Endodermal cell (in vitro differentiated cells): ENCODE measurements at regions not wholly inside any gene's neighbourhood (a gene's known extent, or its start where the extent isn't known, plus 50 kb on each side); places are given as distances from the start of the nearest gene placed in this dataset.

ENCODE experiments used
- DNase-seq: peaks from one replicate; pipeline ENCODE4 v3.0.0-alpha.2; 2017
- H3K27ac ChIP-seq: 2 replicates; pipeline ENCODE4 v1.5.1; 2013; ENCODE audit warnings: mild to moderate bottlenecking, low read depth, low read length, moderate library complexity
- H3K27me3 ChIP-seq: 2 replicates; pipeline ENCODE4 v1.6.1; 2013; ENCODE audit warnings: mild to moderate bottlenecking, low read length, moderate library complexity; ENCODE audit not compliant: insufficient read depth, control insufficient read depth, poor library complexity, severe bottlenecking
- H3K36me3 ChIP-seq: 2 replicates; pipeline ENCODE4 v1.7.0; 2013; ENCODE audit warnings: mild to moderate bottlenecking, low read length, moderate library complexity; ENCODE audit not compliant: control insufficient read depth, insufficient read depth
- H3K4me1 ChIP-seq: one replicate; pipeline ENCODE4 v1.7.0; 2013; ENCODE audit warnings: low read length; ENCODE audit not compliant: control insufficient read depth, insufficient read depth
- H3K4me3 ChIP-seq: 2 replicates; pipeline ENCODE4 v1.5.1; 2013; ENCODE audit warnings: mild to moderate bottlenecking, low read length, moderate library complexity
- H3K9ac ChIP-seq: 2 replicates; pipeline ENCODE4 v1.6.1; 2013; ENCODE audit warnings: mild to moderate bottlenecking, low read length, moderate library complexity; ENCODE audit not compliant: poor library complexity, severe bottlenecking; ENCODE audit errors: extremely low read depth
- H3K9me3 ChIP-seq: 2 replicates; pipeline ENCODE4 v1.6.1; 2013; ENCODE audit warnings: mild to moderate bottlenecking, low read length, moderate library complexity; ENCODE audit not compliant: control insufficient read depth
- H3K27ac Mint-ChIP-seq: 2 replicates; pipeline ENCODE4 v1.8.0; 2020; ENCODE audit warnings: mixed read lengths
- H3K27me3 Mint-ChIP-seq: 2 replicates; pipeline ENCODE4 v1.8.0; 2021; ENCODE audit warnings: mild to moderate bottlenecking, mixed read lengths; ENCODE audit not compliant: insufficient read depth
- H3K36me3 Mint-ChIP-seq: 2 replicates; pipeline ENCODE4 v1.8.0; 2020; ENCODE audit warnings: low read depth, mixed read lengths
- H3K4me1 Mint-ChIP-seq: 2 replicates; pipeline ENCODE4 v1.8.0; 2020; ENCODE audit warnings: mixed read lengths
- H3K4me3 Mint-ChIP-seq: 2 replicates; pipeline ENCODE4 v1.8.0; 2020; ENCODE audit warnings: mild to moderate bottlenecking, moderate library complexity, mixed read lengths
- H3K9me3 Mint-ChIP-seq: 2 replicates; pipeline ENCODE4 v1.8.0; 2020; ENCODE audit warnings: mild to moderate bottlenecking, mixed read lengths
- CTCF ChIP-seq: fragments of 200-600 bp; sonication (generic); conservative IDR thresholded peaks from 2 replicates; pipeline ENCODE4 v1.5.0; 2021; ENCODE audit warnings: antibody characterized with exemption, mild to moderate bottlenecking
- WGBS, 2 experiments: methylation state at CpG; one replicate each; pipeline versions ENCODE4 v1.1.5 to v1.1.7; 2013; ENCODE audit warnings: missing lambda C conversion rate in 2 of 2, mixed read lengths in 1 of 2; ENCODE audit not compliant: insufficient coverage in 1 of 2, insufficient read length in 1 of 2; 5-methylcytosine and 5-hydroxymethylcytosine counted together

GRCh38 chr4:176920694-176921093, 128.0 kb upstream of the VEGFC start:
- 64% methylated on average over 4 of the region's 4 CpGs; no CpG with 5 or more reads in 1 of the 2 experiments for WGBS, 2 experiments
- H3K9me3 Mint-ChIP-seq, result peaks cover 4% of the 10 kb centered on the region
- no peaks in the 10 kb centered on the region for H3K27me3 ChIP-seq
- no peaks in the 10 kb centered on the region for H3K27me3 Mint-ChIP-seq
- H3K4me3 Mint-ChIP-seq, result no peak overlapping the region
- H3K4me1 ChIP-seq, result no peaks in the 10 kb centered on the region
- no peak for TF ChIP-seq CTCF
- no peaks in the 10 kb centered on the region for H3K36me3 Mint-ChIP-seq
- H3K27ac Mint-ChIP-seq, result no peak overlapping the region
- H3K27ac ChIP-seq, result no peak overlapping the region
- H3K9me3 ChIP-seq, result no peaks in the 10 kb centered on the region
- DNase-seq, result no peak
- H3K4me3 ChIP-seq, result no peak overlapping the region
- no peak overlapping the region for H3K9ac ChIP-seq
- no peaks in the 10 kb centered on the region for H3K4me1 Mint-ChIP-seq
- H3K36me3 ChIP-seq, result no peaks in the 10 kb centered on the region

DNA sequence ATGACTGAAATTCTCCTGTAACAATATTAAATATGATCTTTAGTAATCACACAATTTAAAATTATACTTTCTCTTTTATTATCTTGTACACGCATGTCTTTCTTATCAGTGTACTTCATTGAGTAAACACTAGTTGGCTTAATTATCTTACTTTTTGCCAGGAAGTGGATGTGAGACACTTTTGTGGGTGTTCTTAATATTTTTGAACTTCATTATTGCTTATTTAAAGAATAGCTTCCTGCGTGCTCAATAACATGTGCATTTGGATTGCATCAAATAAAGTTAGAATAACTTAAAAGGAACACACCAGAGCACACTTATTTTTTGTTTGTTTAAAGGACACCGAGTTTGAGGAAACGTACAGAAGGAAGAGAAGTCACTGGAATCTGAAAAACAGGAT, 128.5 kb upstream of the VEGFC start:
- H3K36me3 ChIP-seq, result no peaks in the 10 kb centered on the region
- no peaks in the 10 kb centered on the region for H3K27me3 Mint-ChIP-seq
- H3K9me3 Mint-ChIP-seq, result no peaks in the 10 kb centered on the region
- H3K4me3 Mint-ChIP-seq, result no peak overlapping the region
- H3K27me3 ChIP-seq, result no peaks in the 10 kb centered on the region
- WGBS, 2 experiments, result 92 to 100% methylated on average over 2 to 4 of the region's 4 CpGs
- H3K9ac ChIP-seq, result no peak overlapping the region
- no peaks in the 10 kb centered on the region for H3K36me3 Mint-ChIP-seq
- H3K4me3 ChIP-seq, result no peak overlapping the region
- H3K4me1 ChIP-seq, result no peaks in the 10 kb centered on the region
- no peak overlapping the region for H3K27ac Mint-ChIP-seq
- no peaks in the 10 kb centered on the region for H3K9me3 ChIP-seq
- no peaks in the 10 kb centered on the region for H3K4me1 Mint-ChIP-seq
- DNase-seq, result no peak
- TF ChIP-seq CTCF, result no peak
- H3K27ac ChIP-seq, result no peak overlapping the region

- Histone ChIP-seq H3K9ac (no peak overlapping the region), H3K36me3 (no peaks in the 10 kb centered on the region), H3K27ac (no peak overlapping the region), H3K4me3 (no peak overlapping the region), H3K27me3 (no peaks in the 10 kb centered on the region), H3K9me3 (no peaks in the 10 kb centered on the region), H3K4me1 (no peaks in the 10 kb centered on the region)
- TF ChIP-seq CTCF, result no peak
- DNase-seq, result no peak
- Mint-ChIP-seq H3K27me3 (no peaks in the 10 kb centered on the region), H3K9me3 (no peaks in the 10 kb centered on the region), H3K4me3 (no peak overlapping the region), H3K27ac (no peak overlapping the region), H3K36me3 (no peaks in the 10 kb centered on the region), H3K4me1 (no peaks in the 10 kb centered on the region)
- 89% methylated on average over 4 of the region's 4 CpGs; no CpG with 5 or more reads in 1 of the 2 experiments for WGBS, 2 experiments
Observed at GRCh38 chr4:176924238-176924637, 131.5 kb upstream of the VEGFC start.
